ENCODE measurements at regions not wholly inside any gene's neighbourhood (a gene's known extent, or its start where the extent isn't known, plus 50 kb on each side); places are given as distances from the start of the nearest gene placed in this dataset.

DNA sequence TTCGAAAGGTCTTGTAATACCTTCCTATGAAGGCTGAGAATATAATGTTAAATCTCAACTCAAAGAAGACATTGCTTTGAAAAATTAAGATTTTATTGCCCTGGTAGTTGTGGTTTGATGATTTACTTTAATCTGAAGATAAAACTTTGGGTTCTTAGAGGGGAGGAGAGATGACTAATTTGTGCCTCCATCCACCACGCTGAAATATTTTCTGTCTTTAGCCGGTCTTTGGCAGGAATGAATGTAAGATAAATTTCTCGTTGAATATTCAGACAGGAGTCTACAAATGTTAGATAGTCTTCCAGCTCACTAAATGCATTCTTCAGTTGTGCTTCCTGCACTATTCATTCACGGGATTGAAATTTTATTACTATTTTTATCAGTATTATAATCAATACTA lies 844.3 kb upstream of the NR2F2 start:
- no peak for DNase-seq (ENCODE audit: low read depth, low spot score)

- DNase-seq (ENCODE audit: low read depth, low spot score): no peak
Measured at GRCh38 chr15:95489103-95489502, 841.4 kb upstream of the NR2F2 start.

- no peak for DNase-seq (ENCODE audit: low read depth, low spot score)
Measured at GRCh38 chr15:95492388-95493070, 838.0 kb upstream of the NR2F2 start.

- no peak for DNase-seq (ENCODE audit: low read depth, low spot score)
Measured at GRCh38 chr15:95494971-95495541, 835.4 kb upstream of the NR2F2 start.

DNA sequence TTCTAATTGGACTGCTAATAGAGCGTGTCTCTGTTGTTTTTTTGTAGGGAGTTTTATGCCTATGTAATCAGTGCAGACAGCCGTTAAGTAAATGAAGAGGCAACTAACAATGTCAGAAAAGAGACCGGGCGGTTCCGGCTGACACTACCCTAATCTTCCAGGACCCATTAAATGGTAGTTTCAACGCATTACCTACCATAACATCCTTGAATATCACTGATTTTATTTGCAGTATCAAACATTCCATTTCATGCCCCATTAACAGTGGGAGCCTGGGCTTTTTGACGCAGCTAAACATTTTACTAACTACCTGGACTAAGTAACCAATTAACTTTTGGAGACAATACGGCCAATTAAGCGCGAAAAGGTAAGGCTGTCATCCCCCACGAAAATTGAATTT lies 832.9 kb upstream of the NR2F2 start:
- no peak for DNase-seq (ENCODE audit: low read depth, low spot score)

DNA sequence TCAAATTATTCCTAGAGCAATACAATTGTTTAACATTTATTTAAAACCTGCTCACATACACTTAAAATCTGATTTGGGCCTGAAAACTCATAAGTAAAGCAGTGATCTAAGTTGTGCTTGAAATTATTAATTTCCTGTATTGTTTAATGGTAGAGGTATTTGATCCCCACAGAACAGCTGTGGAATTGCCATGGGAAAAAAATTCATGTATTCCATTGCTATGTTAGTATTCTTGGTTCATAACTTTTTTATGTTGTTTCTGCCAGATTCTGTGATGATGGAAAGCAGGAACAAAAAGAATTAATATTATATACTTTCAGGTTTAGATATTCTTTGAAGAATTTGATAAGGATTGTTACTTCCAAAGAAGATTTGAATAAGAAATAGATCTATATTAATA lies 831.5 kb upstream of the NR2F2 start:
- no peak for DNase-seq (ENCODE audit: low read depth, low spot score)

- DNase-seq (ENCODE audit: low read depth, low spot score): no peak
Measured at GRCh38 chr15:95499397-95499796, 831.1 kb upstream of the NR2F2 start.

DNA sequence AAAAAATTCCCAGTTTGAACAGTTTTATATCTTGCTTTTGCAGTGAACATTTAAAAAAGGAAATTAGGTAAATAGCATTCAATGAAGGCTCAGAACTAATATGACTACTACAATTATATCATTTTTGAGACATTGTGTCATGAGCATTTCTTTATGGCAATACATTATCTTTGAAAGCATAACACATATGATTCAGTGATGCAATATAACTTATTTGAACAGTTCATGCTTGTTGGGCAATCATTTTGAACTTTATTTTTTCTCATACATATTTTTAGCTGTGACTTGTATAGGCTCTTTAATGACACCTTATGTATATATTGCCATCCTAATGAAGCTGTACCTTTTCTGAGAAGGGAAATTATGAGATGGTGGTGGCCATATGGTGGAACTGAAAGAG lies 828.6 kb upstream of the NR2F2 start:
- no peak for DNase-seq (ENCODE audit: low read depth, low spot score)

GRCh38 chr15:95503107-95503506 lies 827.4 kb upstream of the NR2F2 start:
- DNase-seq (ENCODE audit: low read depth, low spot score): no peak

- no peak for DNase-seq (ENCODE audit: low read depth, low spot score)
Measured at GRCh38 chr15:95503640-95504225, 826.8 kb upstream of the NR2F2 start.

GRCh38 chr15:95511671-95512070 lies 818.8 kb upstream of the NR2F2 start:
- DNase-seq (ENCODE audit: low read depth, low spot score): no peak

DNA sequence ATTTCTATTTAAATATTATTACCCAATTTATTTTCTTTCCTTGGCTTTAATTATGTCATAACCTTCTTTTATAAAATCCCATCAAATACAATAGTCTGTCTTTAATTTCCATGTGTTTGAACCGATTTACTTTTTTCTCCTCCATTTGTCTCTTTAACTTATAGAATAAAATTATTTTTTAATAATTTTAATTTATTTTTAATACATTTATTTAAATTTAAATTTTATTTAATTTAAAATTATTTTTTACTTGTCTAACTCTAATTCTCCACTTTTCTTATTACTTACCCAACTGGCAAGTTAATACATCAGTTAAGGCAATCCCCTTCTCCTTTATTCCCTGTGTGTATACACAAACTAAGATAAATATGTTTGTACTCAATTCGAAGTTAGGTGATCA lies 817.6 kb upstream of the NR2F2 start:
- DNase-seq (ENCODE audit: low read depth, low spot score): no peak

DNA sequence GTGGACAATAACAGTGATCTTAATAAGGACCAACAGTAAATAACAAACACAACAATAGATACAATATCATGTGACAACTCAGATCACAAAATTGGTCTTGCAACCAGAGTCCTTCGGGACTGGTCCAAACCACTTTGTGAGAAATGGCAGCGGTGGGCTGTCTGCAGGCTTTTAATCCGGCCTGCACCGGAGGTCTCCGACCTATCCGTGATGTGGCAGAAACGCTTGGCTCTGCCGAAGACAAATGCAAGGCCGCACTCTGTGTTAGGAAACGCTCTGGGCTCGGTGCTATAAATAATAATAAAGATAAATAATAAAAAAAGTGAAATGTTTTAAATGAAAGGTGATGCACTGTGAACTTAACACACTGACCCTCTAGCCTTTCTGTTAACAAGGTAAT lies 810.6 kb upstream of the NR2F2 start:
- DNase-seq (ENCODE audit: low read depth, low spot score): no peak

DNA sequence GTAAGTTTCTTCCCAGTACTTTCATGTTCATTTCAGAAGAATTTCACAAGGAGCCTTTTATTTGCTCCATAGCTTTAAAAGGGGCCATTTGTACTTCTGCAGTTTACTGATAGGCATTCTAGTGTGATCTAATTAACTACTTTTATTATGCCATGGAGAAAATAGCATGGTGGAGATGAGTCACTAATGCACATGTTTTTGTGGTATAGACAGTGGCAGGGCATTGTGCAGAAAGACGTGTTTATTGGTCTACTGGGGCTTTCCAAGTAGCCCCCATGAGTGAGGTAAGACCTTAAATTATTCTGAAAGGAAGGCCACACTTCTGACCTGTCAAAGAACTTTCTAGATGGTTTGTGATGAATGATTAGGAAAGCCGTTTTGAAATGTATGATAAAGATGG lies 810.0 kb upstream of the NR2F2 start:
- DNase-seq (ENCODE audit: low read depth, low spot score): no peak

GRCh38 chr15:95520922-95521321 lies 809.6 kb upstream of the NR2F2 start:
- DNase-seq (ENCODE audit: low read depth, low spot score): no peak

DNA sequence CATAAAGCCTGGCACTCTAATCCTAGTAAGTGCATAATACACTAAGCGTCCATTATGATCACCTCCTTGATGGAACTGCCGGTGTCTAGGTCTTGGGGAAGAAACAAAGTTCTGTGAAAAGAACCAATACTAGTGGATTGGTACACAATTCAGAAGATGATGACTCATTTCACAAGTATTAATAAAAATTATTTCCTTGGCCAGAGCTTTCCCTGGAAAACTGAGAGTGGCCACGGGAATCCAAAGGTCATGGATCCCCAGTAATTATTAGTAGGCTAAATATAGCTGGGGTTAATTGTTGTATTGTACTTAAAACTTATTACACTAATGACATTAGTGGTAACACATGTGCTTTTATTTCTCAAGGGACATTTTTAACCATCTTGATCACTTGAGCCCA lies 808.0 kb upstream of the NR2F2 start:
- DNase-seq (ENCODE audit: low read depth, low spot score): no peak

DNA sequence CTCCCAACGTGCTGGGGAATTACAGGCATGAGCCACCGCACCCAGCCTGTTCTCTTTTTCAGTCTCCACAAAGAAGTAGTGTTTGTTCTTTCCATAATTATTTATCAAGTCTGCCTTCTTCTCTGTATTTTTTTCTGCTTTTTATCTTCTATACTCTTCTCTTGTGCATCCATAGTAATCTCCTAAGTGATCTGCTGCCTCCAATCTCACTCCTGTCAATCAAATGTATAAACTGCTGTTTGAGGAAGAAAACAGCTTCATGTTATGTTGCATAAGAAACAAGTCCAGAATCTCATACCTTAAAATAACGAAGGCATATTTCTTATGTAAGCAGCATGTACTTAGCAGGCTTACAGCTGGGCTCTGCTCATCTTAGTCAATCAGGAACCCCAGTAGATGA lies 801.6 kb upstream of the NR2F2 start:
- no peak for DNase-seq (ENCODE audit: low read depth, low spot score)

GRCh38 chr15:95536638-95537037 lies 793.9 kb upstream of the NR2F2 start:
- no peak for DNase-seq (ENCODE audit: low read depth, low spot score)

DNA sequence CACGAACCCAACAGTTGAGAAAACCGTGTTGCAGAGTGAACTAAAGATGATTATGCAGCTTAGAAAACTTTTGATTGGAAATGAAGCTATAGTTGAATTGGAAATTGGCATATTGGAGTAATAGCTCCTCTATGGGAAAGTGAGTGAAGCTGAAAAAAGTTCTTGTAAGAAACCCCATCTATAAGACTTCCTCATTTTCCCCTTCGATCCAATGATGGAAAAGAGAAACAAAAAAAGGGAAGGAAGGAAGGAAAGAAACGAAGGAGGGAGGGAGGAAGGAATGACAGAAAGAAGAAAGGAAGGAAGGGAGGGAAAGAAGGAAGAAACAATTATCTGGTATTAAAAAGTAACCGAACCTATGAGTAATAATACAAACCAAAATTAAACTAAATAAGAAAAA lies 791.8 kb upstream of the NR2F2 start:
- no peak for DNase-seq (ENCODE audit: low read depth, low spot score)

DNA sequence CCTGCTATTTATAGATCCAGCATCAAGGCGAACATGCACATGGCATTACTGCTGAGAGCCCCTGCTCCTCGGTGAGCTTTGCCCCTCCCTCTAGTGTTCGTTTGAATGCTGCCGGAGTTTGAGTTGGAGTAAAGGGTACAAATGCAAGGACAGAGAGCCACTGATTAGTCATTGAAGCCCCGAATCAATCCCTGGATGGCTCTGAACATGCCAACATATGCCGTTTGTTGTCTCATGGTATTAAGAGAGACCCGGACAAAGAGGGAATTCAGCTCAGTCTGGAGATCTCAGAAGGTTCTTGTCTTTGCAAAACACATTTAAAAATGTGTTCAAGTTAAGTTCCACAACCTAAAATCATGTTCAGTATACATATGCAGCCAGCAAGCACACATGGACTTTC lies 789.2 kb upstream of the NR2F2 start:
- DNase-seq (ENCODE audit: low read depth, low spot score): no peak

DNA sequence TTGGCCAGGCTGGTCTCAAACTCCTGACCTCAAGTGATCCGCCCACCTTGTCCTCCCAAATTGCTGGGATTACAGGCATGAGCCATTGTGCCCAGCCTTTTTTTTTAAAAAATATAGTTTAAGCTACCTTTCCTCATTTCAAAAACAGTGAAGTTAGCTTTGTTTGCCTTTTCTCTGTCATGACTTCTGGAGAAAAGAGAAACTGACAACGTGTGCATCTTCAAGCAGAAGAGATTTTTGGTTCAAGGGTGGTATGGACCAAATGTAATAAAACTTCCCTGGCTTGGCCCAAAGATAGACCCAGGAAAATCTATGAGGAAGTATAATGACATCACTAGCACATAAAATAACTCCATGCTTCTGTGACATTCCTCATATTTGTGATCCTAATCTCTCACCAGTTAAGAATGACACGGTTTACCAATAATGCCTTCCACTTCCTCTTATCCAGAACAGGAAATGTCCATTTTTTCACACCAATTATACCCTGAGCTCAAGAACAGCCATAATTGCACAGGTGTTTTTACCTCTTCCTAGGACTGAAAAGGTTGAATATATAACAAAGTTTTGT lies 781.2 kb upstream of the NR2F2 start:
- DNase-seq (ENCODE audit: low read depth, low spot score): no peak

GRCh38 chr15:95550702-95551101 lies 779.8 kb upstream of the NR2F2 start:
- no peak for DNase-seq (ENCODE audit: low read depth, low spot score)

DNA sequence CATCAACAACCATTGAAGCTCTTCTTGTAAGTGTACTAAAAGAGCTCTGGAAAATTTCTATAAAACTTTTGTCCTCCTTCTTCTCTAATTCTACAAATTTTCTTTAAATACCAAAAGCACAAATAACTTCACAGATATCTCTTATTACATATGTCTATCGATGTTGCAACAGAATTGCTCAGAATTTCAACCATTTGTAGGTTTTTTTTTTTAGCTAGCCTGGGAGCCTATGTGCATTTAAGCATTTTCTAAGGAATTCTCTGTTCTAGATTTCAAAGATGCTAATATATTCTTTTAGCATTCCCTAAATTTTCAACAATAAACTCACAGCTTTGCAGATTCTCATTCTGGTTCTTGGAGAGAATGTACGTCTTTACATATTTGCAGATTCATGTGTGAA lies 774.3 kb upstream of the NR2F2 start:
- DNase-seq (ENCODE audit: low read depth, low spot score): no peak

Data from brain pericyte (primary cell).